Thyroid gland (tissue), 4 donors: ENCODE measurements at regions not wholly inside any gene's neighbourhood (a gene's known extent, or its start where the extent isn't known, plus 50 kb on each side); places are given as distances from the start of the nearest gene placed in this dataset.

Source experiments
- CTCF ChIP-seq, 6 experiments: fragments of 200-600 bp in 3 of 6; fragments of 450-650 bp in 3 of 6; sonication (generic) in 3 of 6; IDR thresholded peaks; one replicate each; pipeline ENCODE4 v1.5.1; 2016 to 2019; ENCODE audit warnings: antibody characterized with exemption in 6 of 6, mild to moderate bottlenecking in 2 of 6, inconsistent platforms in 1 of 6, moderate library complexity in 1 of 6
- POLR2A ChIP-seq, 2 donors: fragments of 450-650 bp; IDR thresholded peaks; one replicate each; pipeline ENCODE4 v1.6.1; 2017; ENCODE audit warnings: antibody characterized with exemption in 2 of 2, mild to moderate bottlenecking in 2 of 2, moderate library complexity in 1 of 2

GRCh38 chr10:109103278-109103677 lies 820.0 kb downstream of the XPNPEP1 start:
- TF ChIP-seq CTCF (IDR thresholded peaks at IDR 0.05) = no peak
- no peak for TF ChIP-seq POLR2A (IDR thresholded peaks at IDR 0.05)
